ENCODE measurements at regions not wholly inside any gene's neighbourhood (a gene's known extent, or its start where the extent isn't known, plus 50 kb on each side); places are given as distances from the start of the nearest gene placed in this dataset.

GRCh38 chr14:101033446-101034165, 130.1 kb upstream of the RTL1 start:
- no peak for DNase-seq (ENCODE audit: low read depth, low spot score)
- in situ Hi-C loops (cut with HindIII; ENCODE audit: low sequenced_read_pairs) = no loop called here
- TF ChIP-seq CTCF (IDR thresholded peaks at IDR 0.05; ENCODE audit: low read depth, low read length) = no peak
- no peak overlapping the region for H3K4me3 ChIP-seq (ENCODE audit: low read depth, low read length)

- no peak overlapping the region for H3K4me3 ChIP-seq (ENCODE audit: low read depth, low read length)
- TF ChIP-seq CTCF (IDR thresholded peaks at IDR 0.05; ENCODE audit: low read depth, low read length) = no peak
- in situ Hi-C loops (cut with HindIII; ENCODE audit: low sequenced_read_pairs) = no loop called here
- DNase-seq (ENCODE audit: low read depth, low spot score) = no peak
These were observed 131.5 kb upstream of the RTL1 start for GRCh38 chr14:101034986-101035385.

DNA sequence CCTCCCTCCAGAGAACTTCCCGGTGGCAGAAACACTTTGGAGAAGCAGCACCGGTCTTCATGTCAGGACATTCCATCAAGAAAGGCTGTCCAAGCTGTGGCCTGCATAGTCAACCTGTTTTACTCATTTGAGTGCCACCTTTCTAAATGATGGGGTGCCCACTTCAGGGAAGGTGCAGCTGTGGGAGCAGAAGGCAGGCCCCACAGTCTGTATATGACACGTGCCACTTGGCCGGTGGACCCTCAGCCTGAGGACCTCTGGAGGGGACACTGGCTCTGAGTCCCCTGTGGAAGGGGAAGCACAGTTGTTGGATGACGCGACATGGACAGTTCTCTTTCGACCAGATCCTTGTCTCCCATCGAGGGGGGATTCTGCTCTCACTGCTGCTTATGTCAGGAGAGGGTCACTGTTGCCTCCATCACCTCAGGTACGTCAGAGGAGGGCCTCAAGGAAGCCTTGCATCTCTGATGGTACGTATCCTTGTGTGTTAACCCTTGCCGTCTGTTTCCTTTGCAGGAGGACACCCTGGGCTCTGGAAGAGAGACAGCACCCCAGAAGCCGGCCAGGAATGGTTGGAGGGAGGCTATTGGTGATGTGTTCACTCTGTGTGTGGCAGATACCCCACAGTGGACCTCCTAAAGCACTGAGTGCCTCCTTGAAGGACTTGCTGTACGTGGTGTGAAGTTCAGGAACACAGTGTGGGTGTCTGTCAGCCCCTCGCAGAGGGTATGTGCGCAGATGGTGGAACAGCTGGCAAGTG, 132.1 kb upstream of the RTL1 start:
- no peak for DNase-seq (ENCODE audit: low read depth, low spot score)
- in situ Hi-C loops (cut with HindIII; ENCODE audit: low sequenced_read_pairs) = no loop called here
- no peak for TF ChIP-seq CTCF (IDR thresholded peaks at IDR 0.05; ENCODE audit: low read depth, low read length)
- no peak overlapping the region for H3K4me3 ChIP-seq (ENCODE audit: low read depth, low read length)

- no peak for TF ChIP-seq CTCF (IDR thresholded peaks at IDR 0.05; ENCODE audit: low read depth, low read length)
- no peak for DNase-seq (ENCODE audit: low read depth, low spot score)
- no peak overlapping the region for H3K4me3 ChIP-seq (ENCODE audit: low read depth, low read length)
- in situ Hi-C loops (cut with HindIII; ENCODE audit: low sequenced_read_pairs) = no loop called here
These were observed 133.7 kb upstream of the RTL1 start for GRCh38 chr14:101037021-101037817.

DNA sequence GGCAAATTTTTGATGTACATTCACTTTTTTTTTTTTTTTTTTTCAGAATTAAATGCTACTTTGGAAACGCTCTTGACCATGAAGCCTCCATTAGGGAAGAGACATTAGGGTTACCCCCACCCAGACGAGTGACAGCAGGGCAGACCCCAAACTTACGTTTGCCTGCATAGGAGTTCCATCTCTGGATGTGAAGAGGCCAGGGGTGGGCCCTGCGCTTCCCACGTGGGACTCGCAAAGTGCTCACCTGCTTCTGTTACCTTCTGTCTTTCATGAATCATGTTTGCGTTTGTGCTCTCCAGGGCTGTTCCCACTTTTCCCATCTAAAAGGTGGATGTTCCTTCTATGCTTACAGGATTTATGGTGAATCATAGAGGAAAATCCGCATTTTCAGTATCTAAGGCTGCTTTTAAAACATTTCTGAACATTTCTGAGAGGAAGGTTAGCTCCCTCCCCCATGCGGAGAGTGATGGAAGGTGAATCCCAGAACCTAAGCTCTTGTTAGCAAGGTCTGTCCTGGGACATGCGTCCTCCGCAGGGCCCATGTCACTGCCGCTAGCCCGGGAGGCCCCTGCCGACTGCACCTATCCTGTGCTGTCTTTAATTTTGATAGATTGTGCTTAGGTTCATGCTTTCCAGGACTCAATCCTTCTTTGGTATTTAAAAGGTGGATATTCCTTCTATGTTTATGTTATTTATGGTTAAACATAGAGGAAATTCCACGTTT, 135.7 kb upstream of the RTL1 start:
- no peak for DNase-seq (ENCODE audit: low read depth, low spot score)
- TF ChIP-seq CTCF (IDR thresholded peaks at IDR 0.05; ENCODE audit: low read depth, low read length) = no peak
- no peak overlapping the region for H3K4me3 ChIP-seq (ENCODE audit: low read depth, low read length)
- in situ Hi-C loops (cut with HindIII; ENCODE audit: low sequenced_read_pairs) = no loop called here

- no peak for DNase-seq (ENCODE audit: low read depth, low spot score)
- TF ChIP-seq CTCF (IDR thresholded peaks at IDR 0.05; ENCODE audit: low read depth, low read length) = no peak
These were observed 136.2 kb upstream of the RTL1 start for GRCh38 chr14:101039755-101040138.

More at GRCh38 chr14:101039755-101040138, 136.2 kb upstream of the RTL1 start:
- no peak overlapping the region for H3K4me3 ChIP-seq (ENCODE audit: low read depth, low read length)
- in situ Hi-C loops (cut with HindIII; ENCODE audit: low sequenced_read_pairs) = no loop called here

Measured in astrocyte of the spinal cord (primary cell).